ENCODE measurements at regions not wholly inside any gene's neighbourhood (a gene's known extent, or its start where the extent isn't known, plus 50 kb on each side); places are given as distances from the start of the nearest gene placed in this dataset.

- ChIA-PET POLR2A (ENCODE audit: partially characterized antibody) (no interaction called here), CTCF (ENCODE audit: partially characterized antibody) (no interaction called here)
- H3K36me3 Mint-ChIP-seq: no peaks in the 10 kb centered on the region
- Histone ChIP-seq H3K27me3 (ENCODE audit: insufficient read depth, low read length) (no peaks in the 10 kb centered on the region), H3K9me3 (ENCODE audit: control insufficient read depth in 1 of 2, low read length in 2 of 2) (no peaks in the 10 kb centered on the region), H3K36me3 (ENCODE audit: insufficient read depth, low read length) (no peaks in the 10 kb centered on the region), H3K4me1 (ENCODE audit: insufficient read depth, low read length) (no peaks in the 10 kb centered on the region), H3K27ac (ENCODE audit: low read depth, low read length) (no peak overlapping the region), H3K4me3 (ENCODE audit: low read length in 2 of 2) (no peak overlapping the region)
- peaks cover 0 to 2% (median 0%) of the 10 kb centered on the region in 8 donors for H3K9me3 Mint-ChIP-seq
- H3K27ac Mint-ChIP-seq: no peak overlapping the region
- no peak overlapping the region for H3K4me3 Mint-ChIP-seq
- no peaks in the 10 kb centered on the region for H3K4me1 Mint-ChIP-seq
- intact Hi-C loops (cut with micrococcal nuclease): no loop called here
- DNase-seq: no peak
- no peaks in the 10 kb centered on the region for H3K27me3 Mint-ChIP-seq
Observed at GRCh38 chr2:188666503-188666902, 307.7 kb upstream of the COL3A1 start.

- Mint-ChIP-seq H3K9me3 (peaks cover 0 to 2% (median 0%) of the 10 kb centered on the region in 8 donors), H3K27me3 (no peaks in the 10 kb centered on the region), H3K27ac (no peak overlapping the region), H3K36me3 (no peaks in the 10 kb centered on the region), H3K4me1 (no peaks in the 10 kb centered on the region), H3K4me3 (no peak overlapping the region)
- no peak for DNase-seq
- H3K27ac ChIP-seq (ENCODE audit: low read depth, low read length): no peak overlapping the region
- H3K4me3 ChIP-seq (ENCODE audit: low read length in 2 of 2): no peak overlapping the region
- H3K36me3 ChIP-seq (ENCODE audit: insufficient read depth, low read length): no peaks in the 10 kb centered on the region
- no peaks in the 10 kb centered on the region for H3K27me3 ChIP-seq (ENCODE audit: insufficient read depth, low read length)
- CTCF ChIA-PET (ENCODE audit: partially characterized antibody): no interaction called here
- POLR2A ChIA-PET (ENCODE audit: partially characterized antibody): no interaction called here
- intact Hi-C loops (cut with micrococcal nuclease): no loop called here
- no peaks in the 10 kb centered on the region for H3K9me3 ChIP-seq (ENCODE audit: control insufficient read depth in 1 of 2, low read length in 2 of 2)
- no peaks in the 10 kb centered on the region for H3K4me1 ChIP-seq (ENCODE audit: insufficient read depth, low read length)
Observed at GRCh38 chr2:188668017-188668680, 306.0 kb upstream of the COL3A1 start.

GRCh38 chr2:188675391-188676009 lies 298.7 kb upstream of the COL3A1 start:
- no peaks in the 10 kb centered on the region for H3K36me3 Mint-ChIP-seq
- POLR2A ChIA-PET (ENCODE audit: partially characterized antibody): no interaction called here
- Histone ChIP-seq H3K4me1 (ENCODE audit: insufficient read depth, low read length) (no peaks in the 10 kb centered on the region), H3K27me3 (ENCODE audit: insufficient read depth, low read length) (no peaks in the 10 kb centered on the region), H3K9me3 (ENCODE audit: control insufficient read depth in 1 of 2, low read length in 2 of 2) (no peaks in the 10 kb centered on the region), H3K27ac (ENCODE audit: low read depth, low read length) (no peak overlapping the region), H3K36me3 (ENCODE audit: insufficient read depth, low read length) (no peaks in the 10 kb centered on the region), H3K4me3 (ENCODE audit: low read length in 2 of 2) (no peak overlapping the region)
- intact Hi-C loops (cut with micrococcal nuclease): no loop called here
- no peaks in the 10 kb centered on the region for H3K27me3 Mint-ChIP-seq
- DNase-seq: no peak
- peaks cover 0 to 7% (median 1%) of the 10 kb centered on the region in 8 donors for H3K9me3 Mint-ChIP-seq
- CTCF ChIA-PET (ENCODE audit: partially characterized antibody): no interaction called here
- no peak overlapping the region for H3K27ac Mint-ChIP-seq
- H3K4me1 Mint-ChIP-seq: no peaks in the 10 kb centered on the region
- no peak overlapping the region for H3K4me3 Mint-ChIP-seq

- POLR2A ChIA-PET (ENCODE audit: partially characterized antibody): no interaction called here
- Mint-ChIP-seq H3K4me3 (no peak overlapping the region), H3K27ac (no peak overlapping the region), H3K36me3 (no peaks in the 10 kb centered on the region), H3K4me1 (no peaks in the 10 kb centered on the region), H3K9me3 (peaks cover 0 to 7% (median 1%) of the 10 kb centered on the region in 8 donors), H3K27me3 (no peaks in the 10 kb centered on the region)
- Histone ChIP-seq H3K4me3 (ENCODE audit: low read length in 2 of 2) (no peak overlapping the region), H3K27me3 (ENCODE audit: insufficient read depth, low read length) (no peaks in the 10 kb centered on the region), H3K9me3 (ENCODE audit: control insufficient read depth in 1 of 2, low read length in 2 of 2) (no peaks in the 10 kb centered on the region), H3K4me1 (ENCODE audit: insufficient read depth, low read length) (no peaks in the 10 kb centered on the region), H3K36me3 (ENCODE audit: insufficient read depth, low read length) (no peaks in the 10 kb centered on the region), H3K27ac (ENCODE audit: low read depth, low read length) (no peak overlapping the region)
- CTCF ChIA-PET (ENCODE audit: partially characterized antibody): no interaction called here
- DNase-seq: no peak
- intact Hi-C loops (cut with micrococcal nuclease): no loop called here
Observed at GRCh38 chr2:188676010-188676400, 298.2 kb upstream of the COL3A1 start.

GRCh38 chr2:188677142-188677541 lies 297.0 kb upstream of the COL3A1 start:
- Histone ChIP-seq H3K27me3 (ENCODE audit: insufficient read depth, low read length) (no peaks in the 10 kb centered on the region), H3K36me3 (ENCODE audit: insufficient read depth, low read length) (no peaks in the 10 kb centered on the region), H3K4me3 (ENCODE audit: low read length in 2 of 2) (no peak overlapping the region), H3K9me3 (ENCODE audit: control insufficient read depth in 1 of 2, low read length in 2 of 2) (no peaks in the 10 kb centered on the region), H3K27ac (ENCODE audit: low read depth, low read length) (no peak overlapping the region), H3K4me1 (ENCODE audit: insufficient read depth, low read length) (no peaks in the 10 kb centered on the region)
- no peaks in the 10 kb centered on the region for H3K27me3 Mint-ChIP-seq
- ChIA-PET POLR2A (ENCODE audit: partially characterized antibody) (no interaction called here), CTCF (ENCODE audit: partially characterized antibody) (no interaction called here)
- no peaks in the 10 kb centered on the region for H3K4me1 Mint-ChIP-seq
- no peak for DNase-seq
- no peak overlapping the region for H3K27ac Mint-ChIP-seq
- H3K4me3 Mint-ChIP-seq: no peak overlapping the region
- intact Hi-C loops (cut with micrococcal nuclease): no loop called here
- H3K9me3 Mint-ChIP-seq: peaks cover 0 to 7% (median 1%) of the 10 kb centered on the region in 8 donors
- no peaks in the 10 kb centered on the region for H3K36me3 Mint-ChIP-seq

- POLR2A ChIA-PET (ENCODE audit: partially characterized antibody): no interaction called here
- no peaks in the 10 kb centered on the region for H3K4me1 Mint-ChIP-seq
- H3K27me3 Mint-ChIP-seq: no peaks in the 10 kb centered on the region
Observed at GRCh38 chr2:188678882-188679281, 295.3 kb upstream of the COL3A1 start.

GRCh38 chr2:188682838-188683237 lies 291.3 kb upstream of the COL3A1 start:
- Histone ChIP-seq H3K27me3 (ENCODE audit: insufficient read depth, low read length) (no peaks in the 10 kb centered on the region), H3K4me3 (ENCODE audit: low read length in 2 of 2) (no peak overlapping the region), H3K27ac (ENCODE audit: low read depth, low read length) (no peak overlapping the region), H3K4me1 (ENCODE audit: insufficient read depth, low read length) (no peaks in the 10 kb centered on the region), H3K9me3 (ENCODE audit: control insufficient read depth in 1 of 2, low read length in 2 of 2) (no peaks in the 10 kb centered on the region), H3K36me3 (ENCODE audit: insufficient read depth, low read length) (no peaks in the 10 kb centered on the region)
- H3K4me1 Mint-ChIP-seq: no peaks in the 10 kb centered on the region
- H3K9me3 Mint-ChIP-seq: peaks cover 0 to 10% (median 3%) of the 10 kb centered on the region in 8 donors
- no peak overlapping the region for H3K27ac Mint-ChIP-seq
- peaks cover 0 to 1% of the 10 kb centered on the region in 2 donors for H3K27me3 Mint-ChIP-seq
- ChIA-PET CTCF (ENCODE audit: partially characterized antibody) (no interaction called here), POLR2A (ENCODE audit: partially characterized antibody) (no interaction called here)
- H3K4me3 Mint-ChIP-seq: no peak overlapping the region
- no peaks in the 10 kb centered on the region for H3K36me3 Mint-ChIP-seq
- no peak for DNase-seq
- intact Hi-C loops (cut with micrococcal nuclease): no loop called here

More at GRCh38 chr2:188678882-188679281, 295.3 kb upstream of the COL3A1 start:
- no peak overlapping the region for H3K4me3 Mint-ChIP-seq
- CTCF ChIA-PET (ENCODE audit: partially characterized antibody): no interaction called here
- no peaks in the 10 kb centered on the region for H3K36me3 ChIP-seq (ENCODE audit: insufficient read depth, low read length)
- H3K27ac ChIP-seq (ENCODE audit: low read depth, low read length): no peak overlapping the region
- H3K9me3 ChIP-seq (ENCODE audit: control insufficient read depth in 1 of 2, low read length in 2 of 2): no peaks in the 10 kb centered on the region
- no peak for DNase-seq
- H3K36me3 Mint-ChIP-seq: no peaks in the 10 kb centered on the region
- intact Hi-C loops (cut with micrococcal nuclease): no loop called here
- no peak overlapping the region for H3K4me3 ChIP-seq (ENCODE audit: low read length in 2 of 2)
- H3K27me3 ChIP-seq (ENCODE audit: insufficient read depth, low read length): no peaks in the 10 kb centered on the region
- H3K4me1 ChIP-seq (ENCODE audit: insufficient read depth, low read length): no peaks in the 10 kb centered on the region
- H3K9me3 Mint-ChIP-seq: peaks cover 0 to 8% (median 2%) of the 10 kb centered on the region in 8 donors
- no peak overlapping the region for H3K27ac Mint-ChIP-seq
